ENCODE measurements at regions not wholly inside any gene's neighbourhood (a gene's known extent, or its start where the extent isn't known, plus 50 kb on each side); places are given as distances from the start of the nearest gene placed in this dataset.

DNA sequence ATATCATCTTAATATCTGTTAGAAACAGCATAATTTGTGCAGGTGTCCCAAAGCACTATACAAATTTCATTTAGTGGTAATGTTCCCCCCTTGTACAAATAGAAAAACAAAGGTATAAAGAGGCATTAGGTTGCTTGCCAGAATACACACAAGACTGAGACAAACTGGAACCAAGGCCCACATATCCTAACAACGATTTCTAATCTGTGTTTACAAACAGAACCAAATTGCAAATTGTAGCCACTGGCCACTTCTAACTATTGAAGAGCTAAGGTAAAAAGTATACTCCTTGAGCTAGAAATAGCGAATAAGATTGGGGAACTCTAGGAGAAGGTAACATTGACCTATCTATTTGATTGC, 526.1 kb downstream of the KLF12 start:
- H3K4me3 ChIP-seq (ENCODE audit: insufficient read depth, low read depth, low read length) = no peak overlapping the region
- no peaks in the 10 kb centered on the region for H3K4me1 ChIP-seq (ENCODE audit: control insufficient read depth, insufficient read depth, low read length)
- H3K27ac ChIP-seq (ENCODE audit: insufficient read depth, low read depth, low read length, poor library complexity, severe bottlenecking) = no peak overlapping the region
- no peaks in the 10 kb centered on the region for H3K36me3 ChIP-seq (ENCODE audit: control insufficient read depth, insufficient read depth, low read length)
- H3K9me3 ChIP-seq (ENCODE audit: control insufficient read depth, low read length) = no peaks in the 10 kb centered on the region
- no peaks in the 10 kb centered on the region for H3K27me3 ChIP-seq (ENCODE audit: control insufficient read depth, insufficient read depth, low read length, poor library complexity, severe bottlenecking)
- 92 to 96% methylated on average over 2 of the region's 2 CpGs for WGBS, 2 experiments

DNA sequence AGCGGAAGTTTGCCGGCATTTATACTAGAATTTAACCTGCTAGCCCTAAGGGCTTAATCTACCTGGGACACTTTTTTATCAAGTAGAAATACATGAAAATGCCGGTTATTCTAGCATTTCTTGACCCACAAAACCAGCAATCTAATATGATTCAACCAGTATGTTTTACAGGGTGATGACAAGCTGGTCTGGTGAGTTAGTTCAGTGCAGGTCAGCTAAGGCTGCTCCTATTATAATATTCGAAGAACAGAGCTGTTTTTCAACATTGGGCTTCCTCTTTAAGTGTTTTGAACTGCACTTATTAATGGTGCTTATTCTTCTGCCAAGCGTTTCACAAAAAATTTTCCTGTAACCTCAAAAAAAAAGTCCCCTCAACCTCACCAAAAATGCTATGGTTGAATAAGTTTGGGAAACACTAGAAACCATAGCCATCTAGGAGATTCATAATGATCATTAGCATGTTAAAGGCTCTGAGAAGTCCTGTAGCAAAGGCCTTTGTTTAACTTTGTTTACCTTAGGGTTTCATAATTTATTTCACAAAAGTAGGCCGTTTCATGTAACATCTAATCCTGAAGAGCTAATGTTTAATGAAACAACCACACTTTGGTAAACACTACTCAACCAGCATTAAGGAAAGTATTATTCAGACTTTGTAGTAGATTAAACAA, 526.6 kb downstream of the KLF12 start:
- no peak overlapping the region for H3K27ac ChIP-seq (ENCODE audit: insufficient read depth, low read depth, low read length, poor library complexity, severe bottlenecking)
- H3K36me3 ChIP-seq (ENCODE audit: control insufficient read depth, insufficient read depth, low read length) = no peaks in the 10 kb centered on the region
- H3K4me3 ChIP-seq (ENCODE audit: insufficient read depth, low read depth, low read length) = no peak overlapping the region
- no peaks in the 10 kb centered on the region for H3K27me3 ChIP-seq (ENCODE audit: control insufficient read depth, insufficient read depth, low read length, poor library complexity, severe bottlenecking)
- WGBS, 2 experiments = 91 to 94% methylated on average over 6 of the region's 6 CpGs
- H3K4me1 ChIP-seq (ENCODE audit: control insufficient read depth, insufficient read depth, low read length) = no peaks in the 10 kb centered on the region
- H3K9me3 ChIP-seq (ENCODE audit: control insufficient read depth, low read length) = no peaks in the 10 kb centered on the region

DNA sequence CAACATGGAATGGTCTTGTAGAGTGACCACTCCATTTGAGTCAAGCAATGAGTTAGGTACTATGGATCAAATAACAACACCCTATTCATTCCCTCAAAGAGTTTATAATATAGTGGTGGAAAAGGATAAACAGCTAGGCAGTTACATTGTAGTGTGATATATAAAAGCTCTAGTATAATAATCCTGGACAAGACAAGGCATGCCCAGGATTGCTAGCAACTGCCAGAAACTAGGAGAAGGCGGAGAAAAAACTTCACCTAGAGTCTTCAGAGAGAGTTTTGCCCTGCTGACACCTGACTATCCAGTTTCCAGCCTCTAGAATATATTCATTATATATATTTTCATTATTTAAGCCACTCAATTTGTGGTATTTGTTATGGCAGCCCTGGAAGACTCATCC, 530.6 kb downstream of the KLF12 start:
- 81 to 89% methylated on average over 1 of the region's 1 CpG for WGBS, 2 experiments
- Histone ChIP-seq H3K27me3 (ENCODE audit: control insufficient read depth, insufficient read depth, low read length, poor library complexity, severe bottlenecking) (no peaks in the 10 kb centered on the region), H3K4me1 (ENCODE audit: control insufficient read depth, insufficient read depth, low read length) (no peaks in the 10 kb centered on the region), H3K36me3 (ENCODE audit: control insufficient read depth, insufficient read depth, low read length) (no peaks in the 10 kb centered on the region), H3K9me3 (ENCODE audit: control insufficient read depth, low read length) (no peaks in the 10 kb centered on the region), H3K4me3 (ENCODE audit: insufficient read depth, low read depth, low read length) (no peak overlapping the region), H3K27ac (ENCODE audit: insufficient read depth, low read depth, low read length, poor library complexity, severe bottlenecking) (no peak overlapping the region)

DNA sequence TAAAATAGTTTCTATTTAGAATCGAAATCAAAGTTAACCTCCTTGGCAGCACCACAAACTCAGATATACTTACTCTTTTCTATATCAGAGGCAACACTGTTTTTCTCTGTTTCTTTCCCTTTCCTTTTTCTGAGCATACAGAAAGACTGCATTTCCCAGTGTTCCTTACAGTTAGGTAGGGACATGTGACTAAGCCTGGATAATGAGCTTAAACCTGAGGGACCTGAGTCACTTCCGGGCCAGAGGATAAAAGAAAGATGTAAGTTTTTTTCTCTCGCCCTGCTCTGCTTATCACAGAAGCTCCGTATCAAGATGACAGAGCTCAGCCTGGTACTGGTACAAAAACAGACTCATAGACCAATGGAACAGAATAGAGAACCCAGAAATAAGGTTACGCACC, 531.9 kb downstream of the KLF12 start:
- Histone ChIP-seq H3K27me3 (ENCODE audit: control insufficient read depth, insufficient read depth, low read length, poor library complexity, severe bottlenecking) (no peaks in the 10 kb centered on the region), H3K27ac (ENCODE audit: insufficient read depth, low read depth, low read length, poor library complexity, severe bottlenecking) (no peak overlapping the region), H3K36me3 (ENCODE audit: control insufficient read depth, insufficient read depth, low read length) (no peaks in the 10 kb centered on the region), H3K4me1 (ENCODE audit: control insufficient read depth, insufficient read depth, low read length) (no peaks in the 10 kb centered on the region), H3K9me3 (ENCODE audit: control insufficient read depth, low read length) (no peaks in the 10 kb centered on the region), H3K4me3 (ENCODE audit: insufficient read depth, low read depth, low read length) (no peak overlapping the region)
- 85 to 88% methylated on average over 5 of the region's 5 CpGs for WGBS, 2 experiments

DNA sequence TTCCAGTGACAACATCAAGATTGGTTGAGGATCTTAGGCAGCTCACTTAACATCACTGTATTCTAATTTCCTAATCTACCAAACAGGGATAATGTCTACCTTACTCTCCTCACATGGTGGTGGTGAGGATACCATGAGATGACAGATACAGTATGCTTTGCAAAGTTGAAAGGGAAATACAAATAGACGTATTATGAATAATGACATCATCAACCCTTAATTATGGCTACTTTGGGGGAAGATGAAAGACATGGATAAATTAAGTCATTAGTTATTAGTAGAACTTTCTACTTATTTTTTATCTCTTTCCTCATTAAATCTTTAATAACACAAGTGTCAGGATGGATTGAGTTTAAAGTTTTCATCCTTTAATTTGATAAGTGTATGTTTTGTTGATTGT, 532.5 kb downstream of the KLF12 start:
- H3K36me3 ChIP-seq (ENCODE audit: control insufficient read depth, insufficient read depth, low read length) = no peaks in the 10 kb centered on the region
- H3K4me1 ChIP-seq (ENCODE audit: control insufficient read depth, insufficient read depth, low read length) = no peaks in the 10 kb centered on the region
- H3K27me3 ChIP-seq (ENCODE audit: control insufficient read depth, insufficient read depth, low read length, poor library complexity, severe bottlenecking) = no peaks in the 10 kb centered on the region
- H3K4me3 ChIP-seq (ENCODE audit: insufficient read depth, low read depth, low read length) = no peak overlapping the region
- 100% methylated on average over 1 of the region's 1 CpG; no CpG with 5 or more reads in 1 of the 2 experiments for WGBS, 2 experiments
- H3K27ac ChIP-seq (ENCODE audit: insufficient read depth, low read depth, low read length, poor library complexity, severe bottlenecking) = no peak overlapping the region
- no peaks in the 10 kb centered on the region for H3K9me3 ChIP-seq (ENCODE audit: control insufficient read depth, low read length)

DNA sequence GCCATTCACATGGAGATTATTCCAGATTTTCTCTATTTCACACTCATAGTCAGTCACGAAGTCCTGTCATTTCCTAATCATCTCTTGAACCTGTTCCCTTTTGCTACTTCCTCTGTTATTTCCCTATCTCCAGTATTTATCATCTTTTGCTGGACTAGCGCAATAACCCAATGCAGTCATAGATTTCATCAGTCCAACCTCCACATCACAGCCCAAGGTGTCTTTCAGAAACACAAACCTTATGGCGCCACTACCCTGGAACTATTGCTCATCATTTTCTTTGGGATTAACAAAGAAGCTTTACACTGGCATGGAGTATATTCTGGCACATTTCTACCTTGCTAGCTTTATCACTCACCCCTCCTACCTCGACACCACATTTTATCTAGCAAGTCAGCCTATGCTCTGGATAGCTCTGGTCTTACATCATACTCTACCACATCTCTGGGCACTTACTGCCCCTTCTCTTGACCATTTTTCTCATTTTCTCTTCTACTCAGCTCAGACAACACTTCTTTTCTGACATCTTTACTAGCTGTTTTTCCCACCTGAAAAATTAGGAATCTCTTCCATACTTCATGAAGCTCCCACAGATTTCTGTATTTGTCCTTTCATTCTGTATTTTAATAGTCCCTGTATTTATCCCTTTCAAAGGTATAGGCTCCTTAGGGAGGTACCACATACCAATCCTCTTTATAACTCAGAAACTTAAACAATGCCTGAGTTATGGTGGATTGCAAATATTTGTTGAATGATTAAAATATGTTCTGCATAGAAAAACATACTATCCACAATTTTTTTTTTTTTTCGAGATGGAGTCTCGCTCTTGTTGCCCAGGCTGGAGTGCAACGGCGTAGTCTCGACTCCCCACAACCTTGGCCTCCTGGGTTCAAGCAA, 534.7 kb downstream of the KLF12 start:
- Histone ChIP-seq H3K9me3 (ENCODE audit: control insufficient read depth, low read length) (no peaks in the 10 kb centered on the region), H3K4me1 (ENCODE audit: control insufficient read depth, insufficient read depth, low read length) (no peaks in the 10 kb centered on the region), H3K36me3 (ENCODE audit: control insufficient read depth, insufficient read depth, low read length) (no peaks in the 10 kb centered on the region), H3K27ac (ENCODE audit: insufficient read depth, low read depth, low read length, poor library complexity, severe bottlenecking) (no peak overlapping the region), H3K27me3 (ENCODE audit: control insufficient read depth, insufficient read depth, low read length, poor library complexity, severe bottlenecking) (no peaks in the 10 kb centered on the region), H3K4me3 (ENCODE audit: insufficient read depth, low read depth, low read length) (no peak overlapping the region)
- 85 to 89% methylated on average over 9 of the region's 9 CpGs for WGBS, 2 experiments

DNA sequence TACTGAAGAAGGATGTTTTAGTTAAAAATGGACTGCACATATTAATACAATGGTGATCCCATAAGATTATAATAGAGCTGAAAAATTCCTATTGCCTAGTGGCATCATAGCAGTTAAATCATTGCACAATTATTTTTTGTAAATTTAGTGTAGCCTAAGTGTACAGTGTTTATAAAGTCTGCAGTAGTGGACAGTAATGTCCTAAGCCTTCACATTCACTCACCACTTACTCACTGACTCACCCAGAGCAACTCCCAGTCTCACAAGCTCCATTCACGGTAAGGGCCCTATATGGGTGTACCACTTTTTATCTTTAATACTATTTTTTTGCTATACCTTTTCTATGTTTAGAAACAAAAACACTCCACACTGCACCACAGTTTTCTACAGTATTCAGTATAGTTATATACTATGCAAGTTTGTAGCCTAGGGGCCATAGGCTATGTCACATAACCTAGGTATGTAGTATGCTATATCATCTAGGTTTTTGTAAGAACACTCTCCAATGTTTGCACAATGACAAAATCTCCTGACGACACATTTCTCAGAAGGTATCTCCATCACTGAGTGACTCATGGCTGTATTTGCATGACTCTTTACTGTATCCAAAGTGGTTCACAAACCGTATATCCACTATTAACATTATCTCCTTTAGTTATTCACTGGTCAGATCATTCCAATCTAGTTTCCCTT, 536.0 kb downstream of the KLF12 start:
- no peak overlapping the region for H3K27ac ChIP-seq (ENCODE audit: insufficient read depth, low read depth, low read length, poor library complexity, severe bottlenecking)
- 75 to 84% methylated on average over 3 of the region's 3 CpGs for WGBS, 2 experiments

DNA sequence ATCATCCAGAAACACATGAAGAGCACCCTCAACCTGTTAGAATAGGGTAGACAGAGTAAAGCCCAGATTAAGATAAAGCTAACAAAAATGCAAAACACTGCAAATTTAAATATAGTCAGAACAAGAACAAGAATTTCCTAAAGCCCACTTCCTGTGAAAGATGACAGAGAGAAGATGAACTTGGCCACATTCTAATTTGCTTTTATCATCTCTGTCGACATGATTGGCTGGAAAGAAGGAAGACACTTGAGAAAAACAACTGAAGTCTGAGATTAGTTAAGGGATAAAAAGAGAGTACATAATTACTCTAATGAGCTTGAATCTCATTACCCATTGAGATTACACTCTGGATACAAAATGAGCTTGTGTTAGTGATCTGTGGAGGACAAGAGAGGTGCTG, 537.6 kb downstream of the KLF5 start:
- no peak overlapping the region for H3K4me3 ChIP-seq (ENCODE audit: insufficient read depth, low read depth, low read length)
- H3K9me3 ChIP-seq (ENCODE audit: control insufficient read depth, low read length) = no peaks in the 10 kb centered on the region
- H3K27ac ChIP-seq (ENCODE audit: insufficient read depth, low read depth, low read length, poor library complexity, severe bottlenecking) = no peak overlapping the region
- no peaks in the 10 kb centered on the region for H3K27me3 ChIP-seq (ENCODE audit: control insufficient read depth, insufficient read depth, low read length, poor library complexity, severe bottlenecking)
- H3K36me3 ChIP-seq (ENCODE audit: control insufficient read depth, insufficient read depth, low read length) = no peaks in the 10 kb centered on the region
- H3K4me1 ChIP-seq (ENCODE audit: control insufficient read depth, insufficient read depth, low read length) = no peaks in the 10 kb centered on the region
- WGBS, 2 experiments = 90 to 91% methylated on average over 1 of the region's 1 CpG

More for the DNA sequence above, 536.0 kb downstream of the KLF12 start:
- no peak overlapping the region for H3K4me3 ChIP-seq (ENCODE audit: insufficient read depth, low read depth, low read length)
- H3K9me3 ChIP-seq (ENCODE audit: control insufficient read depth, low read length) = no peaks in the 10 kb centered on the region
- no peaks in the 10 kb centered on the region for H3K36me3 ChIP-seq (ENCODE audit: control insufficient read depth, insufficient read depth, low read length)
- H3K4me1 ChIP-seq (ENCODE audit: control insufficient read depth, insufficient read depth, low read length) = no peaks in the 10 kb centered on the region
- no peaks in the 10 kb centered on the region for H3K27me3 ChIP-seq (ENCODE audit: control insufficient read depth, insufficient read depth, low read length, poor library complexity, severe bottlenecking)

DNA sequence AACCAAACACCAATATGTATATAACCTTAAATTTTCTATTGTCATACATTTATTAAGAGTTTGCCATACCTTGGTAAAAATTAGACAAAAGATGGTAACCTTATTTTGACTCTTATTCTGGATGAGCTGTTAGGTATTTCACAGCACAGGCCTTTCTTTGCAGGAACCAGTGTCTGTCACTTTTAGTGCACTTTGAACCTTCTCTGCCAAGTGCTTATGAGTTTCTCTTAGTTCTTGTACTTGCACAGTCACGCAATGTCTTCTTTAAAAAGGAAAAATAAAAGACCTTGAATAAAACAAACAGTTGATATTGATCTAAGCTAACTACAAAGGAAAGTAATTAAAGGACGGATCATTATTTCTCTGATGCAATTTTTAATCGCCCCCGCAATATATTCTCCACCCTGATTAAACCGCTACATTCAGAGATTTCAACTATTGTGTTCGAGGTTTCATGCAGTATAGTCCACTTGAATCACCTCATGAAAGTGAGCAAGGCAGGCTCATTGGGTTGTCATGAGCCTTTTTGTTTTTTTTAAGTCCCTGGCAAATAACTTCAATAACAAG, 534.5 kb downstream of the KLF5 start:
- Histone ChIP-seq H3K27me3 (ENCODE audit: control insufficient read depth, insufficient read depth, low read length, poor library complexity, severe bottlenecking) (no peaks in the 10 kb centered on the region), H3K9me3 (ENCODE audit: control insufficient read depth, low read length) (no peaks in the 10 kb centered on the region), H3K4me3 (ENCODE audit: insufficient read depth, low read depth, low read length) (no peak overlapping the region), H3K4me1 (ENCODE audit: control insufficient read depth, insufficient read depth, low read length) (no peaks in the 10 kb centered on the region), H3K27ac (ENCODE audit: insufficient read depth, low read depth, low read length, poor library complexity, severe bottlenecking) (no peak overlapping the region), H3K36me3 (ENCODE audit: control insufficient read depth, insufficient read depth, low read length) (no peaks in the 10 kb centered on the region)
- WGBS, 2 experiments = 97% methylated on average over 5 to 6 of the region's 6 CpGs

DNA sequence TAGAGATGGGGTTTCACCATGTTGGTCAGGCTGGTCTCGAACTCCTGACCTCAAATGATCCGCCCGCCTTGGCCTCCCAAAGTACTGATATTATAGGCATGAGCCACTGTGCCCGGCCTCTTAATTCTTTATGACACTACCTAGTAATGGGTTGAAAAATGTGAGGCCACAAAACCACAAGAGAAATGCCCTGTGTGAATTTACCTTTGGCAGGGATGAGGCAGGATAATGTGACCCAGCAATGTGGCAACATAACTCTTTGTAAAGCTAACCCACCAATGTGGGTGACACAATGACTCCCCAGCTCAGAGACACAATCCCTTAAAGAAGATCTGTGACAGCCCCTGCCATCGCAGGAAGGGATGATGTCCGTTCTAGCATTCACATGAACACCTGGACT, 533.1 kb downstream of the KLF5 start:
- Histone ChIP-seq H3K4me1 (ENCODE audit: control insufficient read depth, insufficient read depth, low read length) (no peaks in the 10 kb centered on the region), H3K27me3 (ENCODE audit: control insufficient read depth, insufficient read depth, low read length, poor library complexity, severe bottlenecking) (no peaks in the 10 kb centered on the region), H3K36me3 (ENCODE audit: control insufficient read depth, insufficient read depth, low read length) (no peaks in the 10 kb centered on the region), H3K4me3 (ENCODE audit: insufficient read depth, low read depth, low read length) (no peak overlapping the region), H3K9me3 (ENCODE audit: control insufficient read depth, low read length) (no peaks in the 10 kb centered on the region), H3K27ac (ENCODE audit: insufficient read depth, low read depth, low read length, poor library complexity, severe bottlenecking) (no peak overlapping the region)
- 94 to 96% methylated on average over 6 of the region's 6 CpGs for WGBS, 2 experiments

Measured in ectodermal cell (in vitro differentiated cells).